Activated CD4-positive, alpha-beta T cell treated with anti-CD3 and anti-CD28 coated beads for 48 hours (primary cell): ENCODE measurements at regions not wholly inside any gene's neighbourhood (a gene's known extent, or its start where the extent isn't known, plus 50 kb on each side); places are given as distances from the start of the nearest gene placed in this dataset.
"Not testable (repeated sequence)": the region's sequence is repeated elsewhere in the genome, so short reads cannot be mapped to it uniquely, and the experiment has no call there.

ENCODE experiments used
- DNase-seq: peaks from one replicate; pipeline ENCODE4 v3.0.0-alpha.2; 2020

DNA sequence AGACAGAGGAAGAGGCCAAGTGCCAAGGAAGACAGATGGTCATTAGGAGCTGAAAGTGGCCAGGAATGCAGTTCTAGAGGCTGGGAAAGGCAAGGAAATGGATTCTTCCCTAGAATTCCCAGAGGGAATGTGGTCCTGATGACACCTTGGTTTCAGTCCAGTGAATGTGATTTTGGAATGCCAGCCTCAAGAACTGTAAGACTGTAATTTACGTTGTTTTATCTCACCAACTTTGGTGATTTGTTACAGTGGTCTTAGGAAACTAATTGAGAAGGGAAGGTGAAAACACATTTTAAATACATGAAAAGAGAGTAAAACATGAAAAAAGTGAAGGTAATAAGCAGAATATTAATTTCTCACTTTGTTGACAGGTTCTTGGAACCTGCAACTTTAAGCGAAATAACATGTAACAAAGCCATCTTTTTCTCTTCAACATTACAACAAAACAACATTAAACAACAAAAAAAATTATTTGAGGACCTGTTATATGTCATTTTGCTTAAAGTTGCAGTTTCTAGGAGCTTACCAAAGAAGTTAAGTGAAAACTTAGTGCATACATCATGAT is 370.2 kb downstream of the METTL4 start:
- no peak for DNase-seq

DNA sequence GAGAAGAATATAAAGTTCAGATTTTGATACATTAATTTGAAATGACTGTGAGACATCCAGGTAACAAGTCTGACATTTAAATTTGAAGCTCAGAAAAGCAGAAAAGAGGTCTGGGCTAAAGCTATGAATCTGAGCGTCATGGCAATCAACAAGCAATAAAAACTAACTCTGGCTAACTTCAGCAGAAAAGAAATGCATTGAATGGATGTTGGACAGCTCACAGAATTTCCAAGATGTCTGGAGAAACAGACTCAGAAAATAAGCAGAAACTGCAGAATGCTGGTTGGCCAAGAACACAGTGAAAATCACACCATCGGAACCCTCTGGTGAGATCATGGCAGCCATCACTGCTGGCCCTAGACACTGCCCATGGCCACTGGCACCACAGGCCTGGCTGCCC is 366.6 kb downstream of the METTL4 start:
- DNase-seq: no peak

GRCh38 chr18:2207294-2207693 is 364.0 kb downstream of the METTL4 start:
- no peak for DNase-seq

DNA sequence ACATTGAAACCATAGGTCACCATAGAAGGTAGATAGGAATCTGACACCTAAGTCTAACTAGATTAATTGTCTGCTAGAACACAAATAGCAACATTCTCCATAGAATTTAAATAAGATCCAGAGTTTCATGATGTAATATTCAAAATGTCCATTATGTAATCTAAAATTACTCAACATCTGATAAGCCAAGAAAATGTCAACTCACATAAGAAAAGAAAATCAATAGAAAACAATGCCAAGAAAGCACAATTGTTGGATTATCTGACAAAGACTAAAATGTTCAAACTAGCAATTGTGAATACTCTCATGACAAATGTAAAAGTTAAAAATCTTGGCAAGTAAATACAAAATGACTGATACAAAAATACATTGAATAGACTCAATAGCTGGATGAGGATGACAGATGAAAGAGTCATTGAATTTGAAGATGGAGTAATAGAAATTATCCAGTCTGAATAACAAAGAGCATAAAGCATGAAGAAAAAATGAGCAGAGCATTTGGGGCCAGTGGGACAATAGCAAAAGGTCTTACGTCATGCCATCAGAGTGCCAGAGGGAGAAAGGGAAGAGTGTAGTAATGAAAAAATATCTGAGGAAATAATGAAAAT is 358.6 kb downstream of the METTL4 start:
- no peak for DNase-seq

DNA sequence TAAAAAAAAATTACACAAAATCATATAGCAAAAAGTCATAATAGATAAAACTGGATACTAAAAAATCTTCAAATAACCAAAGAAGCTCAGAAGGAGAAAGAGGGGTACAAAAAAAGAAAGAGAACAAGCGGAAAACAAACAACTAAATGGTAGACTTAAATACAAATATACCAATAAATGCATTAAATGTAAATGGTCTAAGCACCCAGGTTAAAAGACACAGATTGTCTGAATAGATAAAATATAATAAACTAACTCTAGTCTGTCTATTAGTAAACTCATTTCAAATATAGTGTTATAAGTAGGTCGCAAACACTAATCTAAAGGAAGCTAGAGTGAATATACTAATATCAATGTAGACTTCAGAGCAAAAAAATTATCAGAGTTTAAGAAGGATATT is 357.4 kb downstream of the METTL4 start:
- no peak for DNase-seq

GRCh38 chr18:2217356-2217755 is 353.9 kb downstream of the METTL4 start:
- no peak for DNase-seq

- no peak for DNase-seq
Measured at GRCh38 chr18:2218101-2218500, 353.2 kb downstream of the METTL4 start.

DNA sequence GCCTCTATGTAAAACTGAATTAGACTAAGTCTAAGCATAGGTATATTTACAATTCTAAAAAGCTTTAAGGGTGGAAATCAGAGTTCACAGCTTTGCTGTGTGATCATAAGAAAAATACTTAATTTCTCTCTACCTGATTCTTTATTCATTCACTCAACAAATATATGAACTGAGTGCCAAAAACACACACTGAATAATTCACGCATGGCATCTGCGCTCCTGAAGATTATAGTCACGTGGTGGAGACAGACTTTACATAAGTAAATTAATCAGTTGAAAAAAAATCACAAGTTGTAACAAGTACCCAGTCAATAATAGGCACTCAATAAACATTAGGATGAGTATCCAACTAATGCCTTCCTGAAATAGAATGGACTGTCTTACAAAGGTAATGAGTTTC is 351.6 kb downstream of the METTL4 start:
- no peak for DNase-seq

DNA sequence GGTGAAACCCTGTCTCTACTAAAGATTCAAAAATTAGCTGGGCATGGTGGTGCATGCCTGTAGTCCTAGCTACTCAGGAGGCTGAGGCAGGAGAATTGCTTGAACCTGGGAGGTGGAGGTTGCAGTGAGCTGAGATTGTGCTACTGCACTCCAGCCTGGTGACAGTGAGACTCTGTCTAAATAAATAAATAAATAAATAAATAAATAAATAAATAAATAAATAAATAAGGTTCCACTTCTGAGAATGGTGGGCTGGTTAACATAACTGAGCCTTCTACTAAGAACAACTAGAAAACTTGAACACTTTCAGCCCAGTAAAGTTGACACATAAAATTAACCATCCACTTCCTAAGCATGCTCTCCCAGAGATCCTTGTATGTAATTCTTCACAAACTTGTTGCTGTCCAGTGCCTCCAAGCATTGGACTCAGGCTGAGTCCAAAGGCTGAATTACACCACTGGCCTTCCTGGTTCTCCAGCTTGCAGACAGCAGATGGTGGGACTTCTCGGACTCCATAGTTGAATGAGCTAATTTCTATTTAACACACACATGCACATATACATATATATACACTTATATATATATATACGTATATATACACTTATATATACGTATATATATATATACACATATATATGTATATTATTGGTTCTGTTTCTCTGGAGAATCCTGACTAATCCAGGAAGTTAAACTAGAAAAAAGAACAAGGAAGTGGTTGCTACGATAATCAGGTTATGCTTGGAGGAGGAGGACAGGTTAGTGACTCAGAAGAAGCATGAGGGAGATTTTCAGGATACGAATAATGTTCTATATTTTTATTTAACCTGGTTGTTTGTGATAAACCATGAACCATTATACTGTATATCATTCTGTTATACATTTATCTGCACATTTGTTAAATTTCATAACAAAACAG is 348.8 kb downstream of the METTL4 start:
- no peak for DNase-seq

- no peak for DNase-seq
Measured at GRCh38 chr18:2223449-2223848, 347.9 kb downstream of the METTL4 start.

DNA sequence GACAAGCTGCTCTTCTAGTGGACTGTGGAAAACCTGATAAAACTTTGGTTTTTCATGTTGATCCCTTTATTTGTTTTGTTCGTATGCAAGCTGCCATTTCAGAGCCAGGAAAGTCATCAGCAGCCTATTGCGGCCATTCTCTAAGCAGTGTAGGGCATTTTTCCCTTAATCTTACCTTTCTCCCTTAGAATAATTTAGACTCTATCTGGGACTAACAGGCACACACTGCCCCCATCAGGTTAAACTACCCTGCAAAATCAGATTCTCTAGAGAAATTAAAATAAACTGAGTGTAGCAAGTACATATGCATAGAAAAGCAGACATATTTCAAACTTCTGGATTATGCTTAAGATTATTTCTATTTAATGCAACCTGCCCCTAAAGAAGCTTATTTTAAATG is 347.5 kb downstream of the METTL4 start:
- DNase-seq: peak; percentile 4

DNA sequence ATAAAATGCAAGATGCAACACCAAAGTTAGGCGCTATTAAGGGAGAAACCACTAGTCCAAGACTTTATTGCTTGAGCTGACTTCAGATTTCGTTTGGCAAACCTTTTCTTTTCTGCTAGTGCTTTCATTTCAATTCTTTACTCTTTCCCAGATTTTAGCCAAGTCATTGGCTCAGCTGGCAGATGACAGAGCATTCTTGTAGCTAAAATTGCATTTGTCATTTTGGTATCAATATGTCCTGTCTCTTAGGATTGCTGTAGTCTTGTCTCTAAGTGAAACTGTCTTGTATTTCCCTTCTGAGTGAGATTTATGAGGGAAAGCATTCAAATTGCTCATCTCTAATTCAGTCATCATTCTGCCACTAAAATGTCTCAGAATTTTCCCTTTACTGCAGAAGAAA is 335.1 kb downstream of the METTL4 start:
- DNase-seq: no peak

- no peak for DNase-seq
Measured at GRCh38 chr18:2237706-2238105, 333.6 kb downstream of the METTL4 start.

DNA sequence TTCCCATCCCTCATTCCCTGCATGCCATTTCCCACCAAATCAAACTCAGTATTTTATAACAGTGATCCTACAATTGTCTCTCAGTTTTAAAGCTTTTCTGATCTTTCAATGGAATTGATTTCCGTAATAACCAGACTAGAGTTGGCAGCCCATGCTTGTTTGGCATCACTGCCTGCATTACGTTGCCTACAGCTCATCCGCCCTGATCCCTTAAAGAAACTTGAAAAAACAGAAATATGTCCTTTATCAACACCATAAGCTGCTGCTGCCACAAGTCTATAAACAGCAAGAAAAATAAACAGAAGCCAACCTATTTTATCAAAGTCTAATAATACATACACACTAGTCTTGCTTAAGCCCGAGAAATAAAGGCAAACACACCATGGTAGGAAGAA is 331.0 kb downstream of the METTL4 start:
- no peak for DNase-seq

GRCh38 chr18:2244641-2245040 is 326.7 kb downstream of the METTL4 start:
- DNase-seq: no peak

GRCh38 chr18:2247101-2247500 is 324.2 kb downstream of the METTL4 start:
- DNase-seq: not testable (repeated sequence)

GRCh38 chr18:2254977-2255376 is 316.3 kb downstream of the METTL4 start:
- DNase-seq: no peak

DNA sequence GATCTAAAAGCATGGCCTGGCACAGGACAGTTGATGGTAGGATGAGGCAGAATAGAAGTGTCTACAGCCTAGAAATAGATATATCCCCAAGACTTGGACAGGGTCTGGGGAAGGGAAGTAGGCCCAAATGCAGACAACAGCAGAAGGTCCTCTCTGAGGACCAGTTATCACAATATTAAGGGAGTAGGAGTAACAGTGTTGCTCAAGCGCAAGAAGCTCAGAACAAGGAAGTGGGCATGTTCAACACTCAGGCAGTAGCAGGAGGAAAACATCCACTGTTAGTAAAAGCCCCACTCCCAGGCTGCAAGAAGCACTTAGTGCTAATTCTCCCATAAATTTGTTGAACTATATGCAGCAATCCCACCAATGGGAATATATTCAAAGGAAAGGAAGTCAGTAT is 314.7 kb downstream of the METTL4 start:
- DNase-seq: no peak

GRCh38 chr18:2258954-2259353 is 312.4 kb downstream of the METTL4 start:
- no peak for DNase-seq

DNA sequence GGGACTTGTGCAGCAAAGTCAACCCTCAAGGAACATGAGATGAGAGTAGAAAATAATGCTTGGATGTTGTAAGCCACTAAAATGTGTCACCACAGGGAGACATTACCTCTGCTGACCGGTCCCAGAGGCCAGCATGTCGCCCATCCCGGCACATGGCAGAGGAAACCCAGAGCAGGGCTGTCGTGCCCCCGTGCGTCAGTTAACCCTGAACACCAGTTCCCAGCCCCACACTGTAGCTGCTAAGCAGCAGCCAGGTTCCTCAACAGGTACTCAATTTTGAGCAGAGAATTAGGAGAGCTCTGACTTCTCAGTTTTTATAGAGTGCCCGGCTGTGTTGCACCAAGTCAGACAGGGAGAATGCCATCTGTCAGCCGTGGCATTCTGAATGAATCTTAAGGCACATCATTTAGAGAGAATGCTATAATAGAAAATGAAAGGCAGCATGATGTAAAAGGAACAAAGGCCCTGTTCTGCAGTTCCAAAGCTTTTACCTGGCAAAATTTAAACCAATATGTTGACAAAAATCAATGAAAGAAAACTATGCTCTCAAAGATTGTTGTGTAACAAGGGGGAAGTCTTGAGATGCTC is 307.9 kb downstream of the METTL4 start:
- DNase-seq: no peak

DNA sequence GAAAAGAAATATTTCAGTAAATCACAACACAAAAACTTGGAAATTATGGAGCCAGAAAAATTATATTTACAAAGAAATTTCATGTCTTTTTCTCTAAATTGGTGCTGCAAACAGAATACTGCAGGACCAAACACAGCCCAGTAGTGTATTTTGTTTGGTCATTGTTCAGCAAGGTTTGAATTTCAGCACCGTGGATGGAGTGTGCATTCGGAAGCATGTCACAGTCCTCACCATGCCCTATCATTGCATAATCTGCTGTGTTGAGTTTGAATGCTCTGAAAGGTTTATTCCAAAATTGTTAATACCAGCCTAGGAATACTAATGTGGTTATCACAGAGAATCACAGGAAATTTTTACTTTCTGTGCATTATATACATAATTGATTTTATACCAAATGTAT is 296.7 kb downstream of the METTL4 start:
- no peak for DNase-seq

GRCh38 chr18:2281086-2281485 is 290.2 kb downstream of the METTL4 start:
- no peak for DNase-seq

- no peak for DNase-seq
Measured at GRCh38 chr18:2281523-2282199, 289.6 kb downstream of the METTL4 start.
